ENCODE measurements at regions not wholly inside any gene's neighbourhood (a gene's known extent, or its start where the extent isn't known, plus 50 kb on each side); places are given as distances from the start of the nearest gene placed in this dataset.

DNA sequence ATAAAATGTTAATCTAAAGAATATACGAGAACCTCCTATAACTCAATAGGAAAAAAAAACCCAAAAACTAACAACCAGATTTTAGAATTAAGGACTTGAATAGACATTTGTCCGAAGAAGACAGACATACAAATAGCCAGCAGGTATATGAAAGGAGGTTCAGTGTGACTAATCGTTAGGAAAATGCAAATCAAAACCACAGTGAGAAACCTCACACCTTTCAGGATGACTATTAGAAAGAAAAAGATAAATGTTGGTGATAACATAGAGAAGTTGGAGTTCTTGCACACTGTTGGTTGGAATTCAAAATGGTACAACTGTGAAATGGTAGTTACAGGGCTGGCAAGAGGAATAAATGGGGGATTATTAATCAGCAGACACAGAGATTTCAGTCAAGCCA, 339.0 kb downstream of the TMEM114 start:
- TF ChIP-seq CTCF (IDR thresholded peaks at IDR 0.05; ENCODE audit: insufficient read depth, low read length, poor library complexity, severe bottlenecking) = no peak
- H3K36me3 ChIP-seq (ENCODE audit: control insufficient read depth, insufficient read depth, low read length) = no peaks in the 10 kb centered on the region
- DNase-seq (ENCODE audit: extremely low read depth, insufficient read length) = no peak
- no peak overlapping the region for H3K4me3 ChIP-seq (replicated peaks; ENCODE audit: low read depth, low read length)
- H3K27me3 ChIP-seq (replicated peaks; ENCODE audit: control insufficient read depth, insufficient read depth, low read length) = no peaks in the 10 kb centered on the region

GRCh38 chr16:8247993-8248392, 342.3 kb downstream of the TMEM114 start:
- no peaks in the 10 kb centered on the region for H3K36me3 ChIP-seq (ENCODE audit: control insufficient read depth, insufficient read depth, low read length)
- no peak for DNase-seq (ENCODE audit: extremely low read depth, insufficient read length)
- H3K27me3 ChIP-seq (replicated peaks; ENCODE audit: control insufficient read depth, insufficient read depth, low read length) = no peaks in the 10 kb centered on the region
- TF ChIP-seq CTCF (IDR thresholded peaks at IDR 0.05; ENCODE audit: insufficient read depth, low read length, poor library complexity, severe bottlenecking) = no peak
- H3K4me3 ChIP-seq (replicated peaks; ENCODE audit: low read depth, low read length) = no peak overlapping the region

GRCh38 chr16:8243981-8244380, 346.3 kb downstream of the TMEM114 start:
- DNase-seq (ENCODE audit: extremely low read depth, insufficient read length) = no peak
- no peak for TF ChIP-seq CTCF (IDR thresholded peaks at IDR 0.05; ENCODE audit: insufficient read depth, low read length, poor library complexity, severe bottlenecking)
- Histone ChIP-seq H3K27me3 (replicated peaks; ENCODE audit: control insufficient read depth, insufficient read depth, low read length) (no peaks in the 10 kb centered on the region), H3K36me3 (ENCODE audit: control insufficient read depth, insufficient read depth, low read length) (no peaks in the 10 kb centered on the region), H3K4me3 (replicated peaks; ENCODE audit: low read depth, low read length) (no peak overlapping the region)

DNA sequence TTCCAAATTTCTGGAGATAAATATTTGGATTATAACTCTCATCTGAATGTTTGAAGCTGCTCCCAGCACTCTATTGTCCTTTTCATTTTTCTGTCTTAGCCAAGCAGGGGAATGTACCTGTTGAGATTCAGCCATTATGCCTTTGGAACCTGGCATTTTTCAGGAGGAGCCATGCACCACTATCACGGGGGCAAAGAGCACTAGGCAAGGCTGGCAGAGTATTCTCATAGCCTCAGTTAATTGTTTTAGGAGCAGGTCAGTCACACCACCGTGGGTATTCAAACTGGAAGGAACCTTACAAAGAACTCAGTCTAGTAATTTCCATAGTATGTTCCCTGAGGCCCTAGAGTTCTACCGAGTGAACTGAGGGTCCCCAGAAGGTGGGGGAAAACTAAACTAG, 348.9 kb downstream of the TMEM114 start:
- TF ChIP-seq CTCF (IDR thresholded peaks at IDR 0.05; ENCODE audit: insufficient read depth, low read length, poor library complexity, severe bottlenecking) = no peak
- Histone ChIP-seq H3K4me3 (replicated peaks; ENCODE audit: low read depth, low read length) (no peak overlapping the region), H3K27me3 (replicated peaks; ENCODE audit: control insufficient read depth, insufficient read depth, low read length) (no peaks in the 10 kb centered on the region), H3K36me3 (ENCODE audit: control insufficient read depth, insufficient read depth, low read length) (no peaks in the 10 kb centered on the region)
- no peak for DNase-seq (ENCODE audit: extremely low read depth, insufficient read length)

DNA sequence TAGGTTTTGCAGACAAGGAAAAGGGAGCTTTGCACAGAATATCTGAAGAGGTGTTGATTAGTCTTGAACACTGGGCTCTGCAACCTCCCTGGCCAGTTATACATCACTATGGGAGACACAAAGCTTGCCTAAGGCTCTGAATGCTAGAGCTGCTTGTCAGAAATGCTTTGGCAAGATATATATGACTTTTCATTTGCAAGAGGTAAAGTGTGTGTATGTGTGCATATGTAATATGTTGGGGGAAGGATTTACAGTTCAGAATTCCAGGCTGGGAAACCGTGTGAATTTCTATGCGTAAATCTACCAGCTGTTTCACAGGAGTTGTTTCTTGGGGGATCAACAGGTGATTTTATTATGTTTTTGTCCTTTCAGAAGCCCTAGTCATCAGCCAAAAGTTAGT, 350.9 kb downstream of the TMEM114 start:
- H3K4me3 ChIP-seq (replicated peaks; ENCODE audit: low read depth, low read length) = no peak overlapping the region
- TF ChIP-seq CTCF (IDR thresholded peaks at IDR 0.05; ENCODE audit: insufficient read depth, low read length, poor library complexity, severe bottlenecking) = no peak
- H3K27me3 ChIP-seq (replicated peaks; ENCODE audit: control insufficient read depth, insufficient read depth, low read length) = no peaks in the 10 kb centered on the region
- DNase-seq (ENCODE audit: extremely low read depth, insufficient read length) = no peak
- H3K36me3 ChIP-seq (ENCODE audit: control insufficient read depth, insufficient read depth, low read length) = no peaks in the 10 kb centered on the region

DNA sequence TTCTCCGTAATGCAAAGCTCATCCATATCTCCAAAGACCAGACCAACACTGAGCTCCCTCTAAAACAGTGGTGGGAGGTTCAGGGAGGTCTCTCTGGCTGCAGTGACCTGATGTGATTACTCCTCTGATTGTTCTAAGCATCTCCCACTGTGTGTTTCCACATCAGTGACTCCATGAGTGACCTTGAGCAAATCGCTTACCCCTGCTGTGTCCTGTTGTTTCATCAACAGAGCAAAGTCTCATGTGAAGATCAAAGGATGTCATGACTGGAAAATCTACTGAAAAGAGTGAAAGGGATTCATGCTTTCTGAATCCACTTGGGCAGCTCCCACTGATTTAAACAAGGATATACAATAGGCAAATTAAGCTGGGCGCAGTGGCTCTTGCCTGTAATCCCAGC, 352.9 kb downstream of the TMEM114 start:
- no peak for TF ChIP-seq CTCF (IDR thresholded peaks at IDR 0.05; ENCODE audit: insufficient read depth, low read length, poor library complexity, severe bottlenecking)
- Histone ChIP-seq H3K36me3 (ENCODE audit: control insufficient read depth, insufficient read depth, low read length) (no peaks in the 10 kb centered on the region), H3K4me3 (replicated peaks; ENCODE audit: low read depth, low read length) (no peak overlapping the region), H3K27me3 (replicated peaks; ENCODE audit: control insufficient read depth, insufficient read depth, low read length) (no peaks in the 10 kb centered on the region)
- no peak for DNase-seq (ENCODE audit: extremely low read depth, insufficient read length)
